ENCODE measurements at regions not wholly inside any gene's neighbourhood (a gene's known extent, or its start where the extent isn't known, plus 50 kb on each side); places are given as distances from the start of the nearest gene placed in this dataset.

GRCh38 chr14:71296184-71296583 is 388.9 kb downstream of the PCNX1 start:
- DNase-seq: no peak

GRCh38 chr14:71300566-71301330 is 393.5 kb downstream of the PCNX1 start:
- no peak for DNase-seq

GRCh38 chr14:71301611-71302010 is 394.4 kb downstream of the PCNX1 start:
- no peak for DNase-seq

GRCh38 chr14:71304690-71305089 is 397.4 kb downstream of the PCNX1 start:
- no peak for DNase-seq

GRCh38 chr14:71308671-71309070 is 401.4 kb downstream of the PCNX1 start:
- DNase-seq: no peak

- no peak for DNase-seq
Observed at GRCh38 chr14:71309756-71310155, 402.5 kb downstream of the PCNX1 start.

- no peak for DNase-seq
Observed at GRCh38 chr14:71311061-71311460, 403.8 kb downstream of the PCNX1 start.

- DNase-seq: no peak
Observed at GRCh38 chr14:71314717-71315116, 407.5 kb downstream of the PCNX1 start.

GRCh38 chr14:71317385-71318096 is 410.3 kb downstream of the PCNX1 start:
- no peak for DNase-seq

- DNase-seq: no peak
Observed at GRCh38 chr14:71318097-71318459, 410.8 kb downstream of the PCNX1 start.

- no peak for DNase-seq
Observed at GRCh38 chr14:71319666-71320065, 412.4 kb downstream of the PCNX1 start.

GRCh38 chr14:71320107-71320733 is 413.0 kb downstream of the PCNX1 start, which contains the start of gene SIPA1L1:
TSS of gene SIPA1L1 (plus strand) at chr14:71320476.
- DNase-seq: peak; percentile 92 to 97

- DNase-seq: peak; percentile 44 to 54
Observed at GRCh38 chr14:71320734-71321573, 413.7 kb downstream of the PCNX1 start.

GRCh38 chr14:71321574-71322315 is 414.5 kb downstream of the PCNX1 start:
- peak; percentile 50 to 65 for DNase-seq

- DNase-seq: no peak
Observed at GRCh38 chr14:71322655-71323250, 415.5 kb downstream of the PCNX1 start.

- DNase-seq: no peak
Observed at GRCh38 chr14:71324767-71325272, 417.6 kb downstream of the PCNX1 start.

GRCh38 chr14:71327691-71328090 is 420.4 kb downstream of the PCNX1 start:
- DNase-seq: no peak

- no peak for DNase-seq
Observed at GRCh38 chr14:71328183-71328582, 420.9 kb downstream of the PCNX1 start.

- DNase-seq: no peak
Observed at GRCh38 chr14:71328954-71329353, 421.7 kb downstream of the PCNX1 start.

- DNase-seq: no peak
Observed at GRCh38 chr14:71331403-71331802, 424.1 kb downstream of the PCNX1 start.

- no peak for DNase-seq
Observed at GRCh38 chr14:71332476-71332875, 425.2 kb downstream of the PCNX1 start.

- no peak for DNase-seq
Observed at GRCh38 chr14:71333705-71334104, 426.4 kb downstream of the PCNX1 start.
